Caco-2 (cell line): ENCODE measurements at regions not wholly inside any gene's neighbourhood (a gene's known extent, or its start where the extent isn't known, plus 50 kb on each side); places are given as distances from the start of the nearest gene placed in this dataset.

Experiments
- BruUV-seq: library from RNA; stranded (reverse); fragments of 400-500 nt; replicated peaks from 2 replicates; lab custom pipeline; 2021; lab: Mats Ljungman, UMichigan
- CTCF ChIA-PET: fragments of 300-600 bp; sonication (Branson Sonifier 250); formaldehyde crosslinking; loops from one replicate; lab custom pipeline; 2022; ENCODE audit warnings: antibody characterized with exemption; lab: Charles Lee
- POLR2A ChIA-PET: fragments of 300-600 bp; sonication (Branson Sonifier 250); formaldehyde crosslinking; loops from one replicate; lab custom pipeline; 2022; ENCODE audit warnings: antibody characterized with exemption; lab: Charles Lee
- DNase-seq, 2 experiments: peaks; one replicate each; pipeline versions ENCODE4 v3.0.0 to v3.0.0-alpha.2; 2020 to 2022
- H3K27me3 ChIP-seq: replicated peaks from 2 replicates; pipeline ENCODE4 v1.6.0; 2011; ENCODE audit warnings: low read length; ENCODE audit not compliant: control insufficient read depth, insufficient read depth
- H3K36me3 ChIP-seq: 2 replicates; pipeline ENCODE4 v1.5.1; 2011; ENCODE audit warnings: low read length; ENCODE audit not compliant: control insufficient read depth, insufficient read depth
- H3K4me1 ChIP-seq: fragments of 250-450 bp; sonication (Bioruptor Pico); 2 replicates; pipeline ENCODE4 v1.5.1; 2020; ENCODE audit warnings: mild to moderate bottlenecking
- H3K4me3 ChIP-seq: 2 replicates; pipeline ENCODE4 v1.5.1; 2011; ENCODE audit warnings: low read depth, mild to moderate bottlenecking, control low read depth, low read length
- H3K9me3 ChIP-seq: fragments of 250-450 bp; sonication (Bioruptor Pico); 2 replicates; pipeline ENCODE4 v1.5.1; 2020; ENCODE audit warnings: mild to moderate bottlenecking, moderate library complexity
- H3K27ac Mint-ChIP-seq: one replicate; pipeline ENCODE4 v1.8.0; 2022; ENCODE audit warnings: mixed read lengths; ENCODE audit not compliant: unreplicated experiment
- H3K27me3 Mint-ChIP-seq: one replicate; pipeline ENCODE4 v1.8.0; 2022; ENCODE audit warnings: mixed read lengths; ENCODE audit not compliant: insufficient read depth, unreplicated experiment
- H3K36me3 Mint-ChIP-seq: one replicate; pipeline ENCODE4 v1.8.0; 2022; ENCODE audit warnings: mild to moderate bottlenecking, mixed read lengths; ENCODE audit not compliant: insufficient read depth, unreplicated experiment
- H3K4me1 Mint-ChIP-seq: one replicate; pipeline ENCODE4 v1.8.0; 2022; ENCODE audit warnings: low read depth, mixed read lengths; ENCODE audit not compliant: unreplicated experiment
- H3K4me3 Mint-ChIP-seq: one replicate; pipeline ENCODE4 v1.8.0; 2022; ENCODE audit warnings: mild to moderate bottlenecking, moderate library complexity, mixed read lengths; ENCODE audit not compliant: unreplicated experiment
- H3K9me3 Mint-ChIP-seq: one replicate; pipeline ENCODE4 v1.8.0; 2022; ENCODE audit warnings: mixed read lengths; ENCODE audit not compliant: unreplicated experiment
- CTCF ChIP-seq, 2 experiments: fragments of 200-600 bp in 1 of 2; IDR thresholded peaks; 1 replicate in 1 of 2; 2 replicates in 1 of 2; pipeline versions ENCODE4 v1.5.1 to v1.8.0; 2011 to 2022; ENCODE audit warnings: antibody characterized with exemption in 1 of 2, control low read depth in 1 of 2, inconsistent platforms in 1 of 2, low read depth in 1 of 2, low read length in 1 of 2, mild to moderate bottlenecking in 1 of 2, moderate library complexity in 1 of 2; ENCODE audit not compliant: insufficient read depth in 1 of 2, severe bottlenecking in 1 of 2, unreplicated experiment in 1 of 2
- intact Hi-C: fragments of 100-400 bp; cut with micrococcal nuclease; formaldehyde crosslinking; loops from one replicate; pipeline ENCODE4 v1.10.0; 2022; ENCODE audit not compliant: unreplicated experiment

DNA sequence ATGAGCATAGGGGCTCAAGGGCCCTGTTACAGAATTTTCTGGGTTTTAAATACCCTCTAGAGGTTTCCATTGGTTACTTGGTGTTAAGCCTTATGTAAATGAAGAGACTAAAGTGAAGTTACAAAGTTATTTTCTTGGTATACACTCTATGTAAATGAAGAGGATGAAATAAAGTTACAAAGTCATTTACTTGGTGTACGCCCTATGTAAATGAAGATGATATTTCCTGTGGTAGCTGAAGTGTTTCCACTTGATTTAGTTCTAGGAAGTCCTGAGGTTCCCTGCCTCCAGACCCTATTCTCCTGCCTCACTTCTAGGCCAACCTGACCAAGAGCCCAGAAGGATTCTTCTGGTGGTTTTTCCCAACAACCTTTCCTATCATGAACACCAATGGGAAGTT lies 126.1 kb downstream of the SPTSSA start:
- ChIA-PET CTCF (no interaction called here), POLR2A (no interaction called here)
- no peaks in the 10 kb centered on the region for H3K27me3 Mint-ChIP-seq
- no peak overlapping the region for H3K27ac Mint-ChIP-seq
- no peak for TF ChIP-seq CTCF (IDR thresholded peaks at IDR 0.05; ENCODE audit: insufficient read depth in 1 of 2, low read depth in 1 of 2, low read length in 1 of 2, severe bottlenecking in 1 of 2, unreplicated experiment in 1 of 2)
- Histone ChIP-seq H3K9me3 (no peaks in the 10 kb centered on the region), H3K4me3 (no peak overlapping the region), H3K4me1 (peaks cover 32% of the 10 kb centered on the region), H3K36me3 (no peaks in the 10 kb centered on the region), H3K27me3 (no peaks in the 10 kb centered on the region)
- no TSS peak for BruUV-seq
- no peaks in the 10 kb centered on the region for H3K36me3 Mint-ChIP-seq
- DNase-seq = no peak
- no peak overlapping the region for H3K4me3 Mint-ChIP-seq
- no peaks in the 10 kb centered on the region for H3K9me3 Mint-ChIP-seq
- H3K4me1 Mint-ChIP-seq = peaks cover 22% of the 10 kb centered on the region
- intact Hi-C loops = loop anchor here (10.0 kb wide), 1 partner anchor 1089 kb away; no protein-coding TSS in a partner anchor

DNA sequence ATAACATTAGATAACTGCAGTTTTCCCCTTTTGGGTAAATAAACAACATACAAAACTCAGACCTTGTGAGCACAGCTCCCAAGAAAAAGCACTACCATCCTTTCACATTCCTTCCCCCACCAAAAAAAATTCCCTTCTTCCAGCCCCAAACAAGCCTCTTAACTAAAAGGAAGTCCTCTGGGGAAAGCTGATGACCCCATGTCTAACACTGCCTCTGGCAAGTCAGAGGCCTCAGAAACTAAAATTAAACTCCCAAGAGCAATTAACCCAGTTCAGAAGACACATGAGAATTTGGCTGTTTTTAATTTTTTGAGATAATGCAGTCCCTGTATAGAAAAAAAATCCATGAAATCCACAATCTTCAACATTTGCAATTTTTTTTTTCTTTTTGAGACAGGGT lies 127.7 kb downstream of the SPTSSA start:
- no TSS peak for BruUV-seq
- H3K9me3 ChIP-seq = no peaks in the 10 kb centered on the region
- TF ChIP-seq CTCF (IDR thresholded peaks at IDR 0.05; ENCODE audit: insufficient read depth in 1 of 2, low read depth in 1 of 2, low read length in 1 of 2, severe bottlenecking in 1 of 2, unreplicated experiment in 1 of 2) = no peak
- no peak overlapping the region for H3K27ac Mint-ChIP-seq
- DNase-seq = no peak
- peaks cover 28% of the 10 kb centered on the region for H3K4me1 ChIP-seq
- CTCF ChIA-PET = no interaction called here
- H3K4me3 ChIP-seq = no peak overlapping the region
- H3K4me1 Mint-ChIP-seq = peaks cover 22% of the 10 kb centered on the region
- H3K36me3 Mint-ChIP-seq = no peaks in the 10 kb centered on the region
- H3K4me3 Mint-ChIP-seq = no peak overlapping the region
- POLR2A ChIA-PET = no interaction called here
- no peaks in the 10 kb centered on the region for H3K27me3 Mint-ChIP-seq
- no peaks in the 10 kb centered on the region for H3K9me3 Mint-ChIP-seq
- intact Hi-C loops = loop anchor here (5.0 to 10.0 kb wide), 2 partner anchors 33 to 1090 kb away; no protein-coding TSS in a partner anchor
- no peaks in the 10 kb centered on the region for H3K27me3 ChIP-seq
- no peaks in the 10 kb centered on the region for H3K36me3 ChIP-seq

DNA sequence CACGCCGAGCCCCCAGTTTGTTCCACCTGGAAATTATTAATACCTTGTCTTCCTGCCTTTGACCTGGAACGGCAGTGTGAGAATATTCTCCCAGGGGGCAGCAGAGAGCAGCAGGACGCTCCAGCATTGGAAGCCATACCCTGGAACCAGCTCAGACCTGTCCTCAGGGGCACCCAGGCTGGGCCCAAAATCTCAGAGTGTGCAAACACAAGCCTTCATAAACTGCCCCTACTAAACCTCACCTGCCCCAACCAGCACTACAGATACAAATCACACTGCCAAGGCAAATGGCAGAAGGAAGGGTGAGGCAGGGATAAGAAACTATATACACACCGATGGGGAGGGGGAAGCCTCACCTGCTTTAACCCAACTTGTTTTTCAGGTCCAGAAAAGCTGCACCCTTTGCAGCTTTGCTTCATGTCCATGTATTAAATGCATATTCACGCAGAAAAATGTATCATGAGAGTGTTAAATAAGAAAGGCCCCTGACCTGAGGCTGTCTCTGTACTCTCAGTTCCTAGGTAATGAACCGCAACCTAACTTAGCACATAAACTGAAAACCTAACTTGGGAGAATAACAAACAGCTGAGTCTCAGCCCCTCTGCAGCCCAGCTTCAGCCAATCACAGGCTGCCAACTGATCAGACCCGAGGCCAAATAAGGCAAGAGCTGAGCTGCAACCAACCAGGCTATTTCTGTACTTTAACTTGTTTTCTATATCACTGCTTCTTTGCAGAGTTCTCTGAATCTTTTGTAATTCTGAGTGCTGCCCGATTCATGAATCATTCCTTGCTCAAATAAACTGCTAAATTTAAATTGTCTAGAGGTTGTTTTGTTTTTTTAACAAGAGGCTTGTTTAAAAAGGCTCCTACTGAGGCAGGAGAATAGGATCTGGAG lies 130.1 kb downstream of the SPTSSA start:
- no peaks in the 10 kb centered on the region for H3K9me3 Mint-ChIP-seq
- no peaks in the 10 kb centered on the region for H3K9me3 ChIP-seq
- no peaks in the 10 kb centered on the region for H3K36me3 ChIP-seq
- peak; percentile 61 to 65 for TF ChIP-seq CTCF (IDR thresholded peaks at IDR 0.05; ENCODE audit: insufficient read depth in 1 of 2, low read depth in 1 of 2, low read length in 1 of 2, severe bottlenecking in 1 of 2, unreplicated experiment in 1 of 2)
- no peaks in the 10 kb centered on the region for H3K27me3 ChIP-seq
- no peak overlapping the region for H3K4me3 ChIP-seq
- intact Hi-C loops = loop anchor here (1.0 to 10.0 kb wide), 3 partner anchors 35 to 1093 kb away; no protein-coding TSS in a partner anchor
- DNase-seq = peak; percentile 73 to 77
- H3K4me3 Mint-ChIP-seq = no peak overlapping the region
- peaks cover 16% of the 10 kb centered on the region for H3K4me1 Mint-ChIP-seq
- H3K27ac Mint-ChIP-seq = no peak overlapping the region
- CTCF ChIA-PET = interaction anchor here (0.6 to 1.4 kb wide), 8 partner anchors 9 to 166 kb away, joined by 3 to 8 read pairs (median 3); no protein-coding TSS in a partner anchor
- POLR2A ChIA-PET = no interaction called here
- H3K4me1 ChIP-seq = peaks cover 28% of the 10 kb centered on the region
- no peaks in the 10 kb centered on the region for H3K27me3 Mint-ChIP-seq
- BruUV-seq = no TSS peak
- no peaks in the 10 kb centered on the region for H3K36me3 Mint-ChIP-seq
